GM23338 (cell line): ENCODE measurements at regions not wholly inside any gene's neighbourhood (a gene's known extent, or its start where the extent isn't known, plus 50 kb on each side); places are given as distances from the start of the nearest gene placed in this dataset.

ENCODE experiments used
- ATAC-seq: fragments of 200-7000 bp; cut with Tn5 transposase; 3 replicates; pipeline ENCODE4 v1.9.1; 2020
- DNase-seq: peaks from one replicate; pipeline ENCODE4 v3.0.0-alpha.2; 2015; ENCODE audit warnings: low spot score
- H2AFZ ChIP-seq: fragments of 200-600 bp; sonication (generic); 2 replicates; pipeline ENCODE4 v1.8.0; 2016; ENCODE audit warnings: antibody characterized with exemption, mild to moderate bottlenecking, moderate library complexity
- H3F3A ChIP-seq: fragments of 200-600 bp; sonication (generic); replicated peaks from 2 replicates; pipeline ENCODE4 v1.8.0; 2017; ENCODE audit warnings: antibody characterized with exemption, mixed run types, low read depth
- H3K27ac ChIP-seq: fragments of 200-600 bp; sonication (generic); 2 replicates; pipeline ENCODE4 v1.6.1; 2016; ENCODE audit warnings: low read depth
- H3K27me3 ChIP-seq: fragments of 200-600 bp; sonication (generic); 2 replicates; pipeline ENCODE4 v1.8.0; 2016; ENCODE audit warnings: mild to moderate bottlenecking, mixed run types, moderate library complexity; ENCODE audit not compliant: insufficient read depth
- H3K36me3 ChIP-seq: fragments of 200-600 bp; sonication (generic); 2 replicates; pipeline ENCODE4 v1.8.0; 2016; ENCODE audit warnings: mild to moderate bottlenecking; ENCODE audit not compliant: insufficient read depth
- H3K4me1 ChIP-seq: fragments of 200-600 bp; sonication (generic); 2 replicates; pipeline ENCODE4 v1.8.0; 2016; ENCODE audit warnings: mild to moderate bottlenecking, moderate library complexity; ENCODE audit not compliant: insufficient read depth
- H3K4me2 ChIP-seq: fragments of 200-600 bp; sonication (generic); 2 replicates; pipeline ENCODE4 v1.7.1; 2017; ENCODE audit warnings: mixed run types
- H3K4me3 ChIP-seq: fragments of 200-600 bp; sonication (generic); 2 replicates; pipeline ENCODE4 v1.6.1; 2016; ENCODE audit warnings: mixed run types
- H3K79me2 ChIP-seq: fragments of 200-600 bp; sonication (generic); replicated peaks from 2 replicates; pipeline ENCODE4 v1.8.0; 2017; ENCODE audit warnings: mild to moderate bottlenecking; ENCODE audit not compliant: insufficient read depth
- H3K9me2 ChIP-seq: fragments of 200-600 bp; sonication (generic); 2 replicates; pipeline ENCODE4 v1.8.0; 2017; ENCODE audit not compliant: insufficient read depth
- H4K20me1 ChIP-seq: fragments of 200-600 bp; sonication (generic); replicated peaks from 2 replicates; pipeline ENCODE4 v1.8.0; 2017; ENCODE audit warnings: mild to moderate bottlenecking; ENCODE audit not compliant: insufficient read depth
- H3K27ac Mint-ChIP-seq: 2 replicates; pipeline ENCODE4 v1.8.0; 2020; ENCODE audit warnings: inconsistent platforms, mild to moderate bottlenecking, moderate library complexity, mixed read lengths
- H3K27me3 Mint-ChIP-seq: 3 replicates; pipeline ENCODE4 v1.8.0; 2022; ENCODE audit warnings: low read depth, mild to moderate bottlenecking, moderate library complexity, mixed read lengths, inconsistent platforms; ENCODE audit not compliant: insufficient read depth, poor library complexity
- H3K36me3 Mint-ChIP-seq: 3 replicates; pipeline ENCODE4 v1.8.0; 2021; ENCODE audit warnings: low read depth, mild to moderate bottlenecking, inconsistent platforms, moderate library complexity, mixed read lengths
- H3K4me1 Mint-ChIP-seq: 3 replicates; pipeline ENCODE4 v1.8.0; 2020; ENCODE audit warnings: mild to moderate bottlenecking, inconsistent platforms, mixed read lengths
- H3K4me3 Mint-ChIP-seq: 3 replicates; pipeline ENCODE4 v1.8.0; 2021; ENCODE audit warnings: moderate library complexity, mild to moderate bottlenecking, inconsistent platforms, mixed read lengths
- H3K9me3 Mint-ChIP-seq: 3 replicates; pipeline ENCODE4 v1.8.0; 2020; ENCODE audit warnings: moderate library complexity, mild to moderate bottlenecking, inconsistent platforms, mixed read lengths
- CREB1 ChIP-seq: fragments of 250-450 bp; sonication (Bioruptor Pico); IDR thresholded peaks from 2 replicates; pipeline ENCODE4 v1.5.0; 2020; ENCODE audit warnings: low read depth, mild to moderate bottlenecking, moderate library complexity
- EZH2phosphoT487 ChIP-seq: fragments of 200-600 bp; sonication (generic); IDR thresholded peaks from one replicate; pipeline ENCODE4 v1.8.1; 2018; ENCODE audit warnings: antibody characterized with exemption; ENCODE audit not compliant: unreplicated experiment
- ZNF114 ChIP-seq: fragments of 250-450 bp; sonication (Bioruptor Pico); IDR thresholded peaks from 2 replicates; pipeline ENCODE4 v1.5.0; 2020; ENCODE audit warnings: mild to moderate bottlenecking, moderate library complexity
- TF ChIP-seq, protein P1 (sequence below): fragments of 250-450 bp; sonication (Bioruptor Pico); IDR thresholded peaks from 2 replicates; pipeline ENCODE4 v1.5.0; 2020; ENCODE audit warnings: mild to moderate bottlenecking, moderate library complexity
- TF ChIP-seq, protein P2 (sequence below): IDR thresholded peaks from 2 replicates; pipeline ENCODE4 v1.6.1; 2016; ENCODE audit warnings: antibody characterized with exemption

DNA sequence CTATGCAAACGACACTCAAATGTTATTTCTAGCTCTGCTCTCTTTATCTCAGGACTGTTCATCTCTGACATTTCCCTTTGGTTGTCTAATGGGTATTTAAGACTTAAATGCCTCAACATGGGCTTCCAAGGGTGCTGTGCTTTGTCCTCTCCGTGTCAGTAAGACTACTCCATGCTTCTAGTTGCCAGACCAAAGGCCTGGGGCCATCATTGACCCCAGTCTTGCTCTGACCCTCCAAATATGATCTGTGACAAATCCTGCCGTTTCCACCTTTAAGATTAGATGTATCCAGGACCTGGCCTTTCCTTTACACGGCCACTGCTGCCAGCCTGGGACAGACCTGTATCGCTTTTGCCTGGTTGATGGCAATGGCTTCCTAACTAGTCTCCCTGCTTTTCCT, 126.3 kb upstream of the DYRK2 start (continued):
- TF ChIP-seq, protein P1, sequence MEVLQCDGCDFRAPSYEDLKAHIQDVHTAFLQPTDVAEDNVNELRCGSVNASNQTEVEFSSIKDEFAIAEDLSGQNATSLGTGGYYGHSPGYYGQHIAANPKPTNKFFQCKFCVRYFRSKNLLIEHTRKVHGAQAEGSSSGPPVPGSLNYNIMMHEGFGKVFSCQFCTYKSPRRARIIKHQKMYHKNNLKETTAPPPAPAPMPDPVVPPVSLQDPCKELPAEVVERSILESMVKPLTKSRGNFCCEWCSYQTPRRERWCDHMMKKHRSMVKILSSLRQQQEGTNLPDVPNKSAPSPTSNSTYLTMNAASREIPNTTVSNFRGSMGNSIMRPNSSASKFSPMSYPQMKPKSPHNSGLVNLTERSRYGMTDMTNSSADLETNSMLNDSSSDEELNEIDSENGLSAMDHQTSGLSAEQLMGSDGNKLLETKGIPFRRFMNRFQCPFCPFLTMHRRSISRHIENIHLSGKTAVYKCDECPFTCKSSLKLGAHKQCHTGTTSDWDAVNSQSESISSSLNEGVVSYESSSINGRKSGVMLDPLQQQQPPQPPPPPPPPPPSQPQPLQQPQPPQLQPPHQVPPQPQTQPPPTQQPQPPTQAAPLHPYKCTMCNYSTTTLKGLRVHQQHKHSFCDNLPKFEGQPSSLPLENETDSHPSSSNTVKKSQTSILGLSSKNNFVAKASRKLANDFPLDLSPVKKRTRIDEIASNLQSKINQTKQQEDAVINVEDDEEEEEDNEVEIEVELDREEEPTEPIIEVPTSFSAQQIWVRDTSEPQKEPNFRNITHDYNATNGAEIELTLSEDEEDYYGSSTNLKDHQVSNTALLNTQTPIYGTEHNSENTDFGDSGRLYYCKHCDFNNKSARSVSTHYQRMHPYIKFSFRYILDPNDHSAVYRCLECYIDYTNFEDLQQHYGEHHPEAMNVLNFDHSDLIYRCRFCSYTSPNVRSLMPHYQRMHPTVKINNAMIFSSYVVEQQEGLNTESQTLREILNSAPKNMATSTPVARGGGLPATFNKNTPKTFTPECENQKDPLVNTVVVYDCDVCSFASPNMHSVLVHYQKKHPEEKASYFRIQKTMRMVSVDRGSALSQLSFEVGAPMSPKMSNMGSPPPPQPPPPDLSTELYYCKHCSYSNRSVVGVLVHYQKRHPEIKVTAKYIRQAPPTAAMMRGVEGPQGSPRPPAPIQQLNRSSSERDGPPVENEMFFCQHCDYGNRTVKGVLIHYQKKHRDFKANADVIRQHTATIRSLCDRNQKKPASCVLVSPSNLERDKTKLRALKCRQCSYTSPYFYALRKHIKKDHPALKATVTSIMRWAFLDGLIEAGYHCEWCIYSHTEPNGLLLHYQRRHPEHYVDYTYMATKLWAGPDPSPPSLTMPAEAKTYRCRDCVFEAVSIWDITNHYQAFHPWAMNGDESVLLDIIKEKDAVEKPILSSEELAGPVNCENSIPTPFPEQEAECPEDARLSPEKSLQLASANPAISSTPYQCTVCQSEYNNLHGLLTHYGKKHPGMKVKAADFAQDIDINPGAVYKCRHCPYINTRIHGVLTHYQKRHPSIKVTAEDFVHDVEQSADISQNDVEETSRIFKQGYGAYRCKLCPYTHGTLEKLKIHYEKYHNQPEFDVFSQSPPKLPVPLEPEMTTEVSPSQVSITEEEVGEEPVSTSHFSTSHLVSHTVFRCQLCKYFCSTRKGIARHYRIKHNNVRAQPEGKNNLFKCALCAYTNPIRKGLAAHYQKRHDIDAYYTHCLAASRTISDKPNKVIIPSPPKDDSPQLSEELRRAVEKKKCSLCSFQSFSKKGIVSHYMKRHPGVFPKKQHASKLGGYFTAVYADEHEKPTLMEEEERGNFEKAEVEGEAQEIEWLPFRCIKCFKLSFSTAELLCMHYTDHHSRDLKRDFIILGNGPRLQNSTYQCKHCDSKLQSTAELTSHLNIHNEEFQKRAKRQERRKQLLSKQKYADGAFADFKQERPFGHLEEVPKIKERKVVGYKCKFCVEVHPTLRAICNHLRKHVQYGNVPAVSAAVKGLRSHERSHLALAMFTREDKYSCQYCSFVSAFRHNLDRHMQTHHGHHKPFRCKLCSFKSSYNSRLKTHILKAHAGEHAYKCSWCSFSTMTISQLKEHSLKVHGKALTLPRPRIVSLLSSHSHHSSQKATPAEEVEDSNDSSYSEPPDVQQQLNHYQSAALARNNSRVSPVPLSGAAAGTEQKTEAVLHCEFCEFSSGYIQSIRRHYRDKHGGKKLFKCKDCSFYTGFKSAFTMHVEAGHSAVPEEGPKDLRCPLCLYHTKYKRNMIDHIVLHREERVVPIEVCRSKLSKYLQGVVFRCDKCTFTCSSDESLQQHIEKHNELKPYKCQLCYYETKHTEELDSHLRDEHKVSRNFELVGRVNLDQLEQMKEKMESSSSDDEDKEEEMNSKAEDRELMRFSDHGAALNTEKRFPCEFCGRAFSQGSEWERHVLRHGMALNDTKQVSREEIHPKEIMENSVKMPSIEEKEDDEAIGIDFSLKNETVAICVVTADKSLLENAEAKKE (CRISPR knock-in tag), result no peak
- TF ChIP-seq CREB1 (CRISPR knock-in tag) (no peak), ZNF114 (CRISPR knock-in tag) (no peak)
- TF ChIP-seq, protein P2, sequence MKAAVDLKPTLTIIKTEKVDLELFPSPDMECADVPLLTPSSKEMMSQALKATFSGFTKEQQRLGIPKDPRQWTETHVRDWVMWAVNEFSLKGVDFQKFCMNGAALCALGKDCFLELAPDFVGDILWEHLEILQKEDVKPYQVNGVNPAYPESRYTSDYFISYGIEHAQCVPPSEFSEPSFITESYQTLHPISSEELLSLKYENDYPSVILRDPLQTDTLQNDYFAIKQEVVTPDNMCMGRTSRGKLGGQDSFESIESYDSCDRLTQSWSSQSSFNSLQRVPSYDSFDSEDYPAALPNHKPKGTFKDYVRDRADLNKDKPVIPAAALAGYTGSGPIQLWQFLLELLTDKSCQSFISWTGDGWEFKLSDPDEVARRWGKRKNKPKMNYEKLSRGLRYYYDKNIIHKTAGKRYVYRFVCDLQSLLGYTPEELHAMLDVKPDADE, result no peak

DNA sequence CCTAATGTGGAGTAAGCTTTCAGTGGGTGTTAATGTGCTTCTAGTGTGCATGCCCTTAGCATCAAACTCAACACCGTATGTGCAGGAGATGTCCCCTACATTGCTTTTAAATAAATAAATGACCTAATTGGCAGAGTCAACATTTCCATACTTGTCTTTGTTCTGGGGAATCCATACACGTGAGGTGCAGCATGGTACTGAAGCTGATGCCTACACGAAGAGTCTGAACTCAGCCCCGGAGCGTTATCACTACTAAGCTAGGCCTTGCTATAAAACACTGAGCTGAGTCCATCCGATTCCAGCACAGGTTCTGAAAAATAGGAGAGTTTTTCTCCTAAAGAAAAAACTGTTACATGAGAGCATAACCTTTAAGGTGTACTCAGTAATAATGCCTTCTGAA, 125.0 kb upstream of the DYRK2 start:
- H4K20me1 ChIP-seq, result no peaks in the 10 kb centered on the region
- H3K4me1 Mint-ChIP-seq, result peaks cover 69% of the 10 kb centered on the region
- H3K4me1 ChIP-seq, result peaks cover 43% of the 10 kb centered on the region
- TF ChIP-seq EZH2phosphoT487, result no peak
- TF ChIP-seq, protein P1 (CRISPR knock-in tag), result no peak
- H2AFZ ChIP-seq, result no peak overlapping the region
- no peaks in the 10 kb centered on the region for H3F3A ChIP-seq
- peaks cover 11% of the 10 kb centered on the region for H3K27me3 Mint-ChIP-seq
- ATAC-seq (no peak), DNase-seq (no peak)
- H3K9me2 ChIP-seq, result peaks cover 2% of the 10 kb centered on the region; the same call in 1 of the 2 replicates
- no peaks in the 10 kb centered on the region for H3K36me3 Mint-ChIP-seq
- no peak overlapping the region for H3K4me3 Mint-ChIP-seq
- no peak overlapping the region for H3K4me3 ChIP-seq
- H3K9me3 Mint-ChIP-seq, result no peaks in the 10 kb centered on the region; the same call in 2 of the 3 replicates
- H3K4me2 ChIP-seq, result no peak overlapping the region
- no peak overlapping the region for H3K27ac ChIP-seq
- no peaks in the 10 kb centered on the region for H3K79me2 ChIP-seq
- H3K36me3 ChIP-seq, result no peaks in the 10 kb centered on the region
- H3K27me3 ChIP-seq, result no peaks in the 10 kb centered on the region
- H3K27ac Mint-ChIP-seq, result no peak overlapping the region
